Right lung (tissue), 2 donors: ENCODE measurements at regions not wholly inside any gene's neighbourhood (a gene's known extent, or its start where the extent isn't known, plus 50 kb on each side); places are given as distances from the start of the nearest gene placed in this dataset.

Experiments used
- DNase-seq, 2 donors: peaks; one replicate each; pipeline ENCODE4 v3.0.0-alpha.2; 2013

DNA sequence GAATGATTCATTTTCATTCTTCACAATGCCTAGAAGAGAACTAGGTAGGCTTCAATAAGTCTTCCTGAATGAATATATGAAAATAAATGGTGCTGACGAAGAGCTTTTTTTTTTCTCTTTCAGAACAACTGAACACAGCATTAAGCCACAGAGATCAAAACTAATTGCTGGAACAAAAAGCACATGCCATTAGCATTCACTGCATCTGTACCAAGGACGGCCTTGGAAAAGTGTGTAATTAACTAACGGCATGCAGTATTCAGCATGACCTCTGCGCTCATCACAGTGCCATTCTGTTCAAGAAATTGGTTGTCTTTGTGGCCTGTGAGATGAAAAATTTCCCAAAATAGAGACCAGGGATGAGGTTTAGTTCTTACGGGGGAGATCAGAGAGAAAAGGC is 99.3 kb downstream of the NUDT12 start:
- DNase-seq = no peak

DNA sequence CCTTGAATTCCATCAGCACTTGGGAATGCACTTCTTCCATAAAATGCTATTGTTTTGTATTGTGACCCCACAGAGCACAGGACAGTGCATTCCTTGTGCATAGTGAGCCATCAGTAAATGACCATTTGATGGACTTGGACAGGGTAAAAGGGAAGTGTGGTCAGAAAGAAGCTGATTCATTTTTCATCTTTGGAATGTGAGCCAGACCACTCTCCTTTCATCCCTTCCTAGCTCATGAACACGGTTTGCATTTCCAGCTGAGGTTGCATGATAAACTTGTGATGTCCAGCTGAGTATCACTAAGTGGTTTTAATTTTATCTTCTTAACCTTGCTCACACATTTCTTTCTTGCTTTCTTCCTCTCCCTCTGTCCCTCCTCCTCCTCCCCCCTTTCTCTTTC is 101.3 kb downstream of the NUDT12 start:
- no peak for DNase-seq

DNA sequence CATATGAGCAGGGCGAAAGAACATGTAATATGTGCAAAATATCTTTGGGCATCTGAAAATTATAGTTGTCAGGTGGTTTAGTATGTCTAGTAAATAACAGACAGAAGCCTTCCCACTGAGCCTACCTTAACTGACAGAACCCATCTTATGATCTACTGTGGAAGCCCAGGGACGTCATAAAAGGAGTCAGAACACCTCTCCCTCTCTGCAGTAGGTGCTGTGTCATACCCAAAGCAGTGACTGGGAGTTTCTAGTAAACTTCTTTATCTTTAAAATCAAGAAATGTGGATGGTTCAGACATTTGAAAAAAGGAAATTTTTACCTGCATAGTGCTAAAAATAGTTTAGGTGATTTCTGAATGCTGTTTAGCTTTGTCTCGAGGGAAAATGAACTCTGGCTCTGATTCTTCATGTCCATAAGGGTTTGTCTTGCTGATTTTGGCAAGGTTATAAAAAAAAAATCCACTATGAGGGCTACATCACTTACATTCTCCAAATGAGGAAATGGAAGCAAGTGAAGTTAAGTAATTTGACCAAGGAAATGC is 104.0 kb downstream of the NUDT12 start:
- DNase-seq = no peak

DNA sequence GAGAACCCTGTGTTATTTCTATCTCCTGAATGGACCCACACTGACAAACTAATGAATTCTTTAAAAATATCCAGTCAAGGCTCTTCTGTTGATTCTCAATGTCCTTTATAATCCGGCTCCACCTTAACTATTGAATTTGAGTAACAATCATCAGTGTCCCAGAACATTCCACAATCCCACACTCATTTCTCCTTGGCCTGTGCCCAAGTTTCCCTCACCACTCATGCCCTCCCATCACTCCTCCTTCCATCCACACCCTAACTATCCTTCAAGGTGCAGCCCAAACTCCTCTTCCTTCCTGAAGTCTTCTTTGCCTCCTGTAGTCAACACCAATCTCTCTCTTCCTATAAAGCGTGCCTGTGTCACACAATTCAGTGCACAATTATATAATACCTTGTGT is 106.1 kb downstream of the NUDT12 start:
- no peak for DNase-seq

DNA sequence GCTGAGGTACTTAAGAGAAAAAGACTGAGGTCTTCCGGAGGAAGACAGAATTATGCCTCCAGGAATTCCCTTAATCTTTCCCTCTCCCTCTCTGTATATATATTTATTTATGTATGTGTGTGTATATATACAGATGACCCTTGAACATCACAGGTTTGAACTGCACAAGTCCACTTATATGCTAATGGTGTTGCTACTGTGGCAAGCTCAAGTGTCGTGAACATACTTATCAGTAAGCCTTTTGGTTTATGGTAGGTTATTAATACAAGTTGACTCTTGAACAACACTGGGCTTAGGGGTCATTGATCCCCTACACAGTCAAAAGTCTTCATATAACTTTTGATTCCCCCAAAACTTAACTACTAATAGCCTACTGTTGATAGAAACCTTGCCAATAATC is 106.8 kb downstream of the NUDT12 start:
- no peak for DNase-seq

DNA sequence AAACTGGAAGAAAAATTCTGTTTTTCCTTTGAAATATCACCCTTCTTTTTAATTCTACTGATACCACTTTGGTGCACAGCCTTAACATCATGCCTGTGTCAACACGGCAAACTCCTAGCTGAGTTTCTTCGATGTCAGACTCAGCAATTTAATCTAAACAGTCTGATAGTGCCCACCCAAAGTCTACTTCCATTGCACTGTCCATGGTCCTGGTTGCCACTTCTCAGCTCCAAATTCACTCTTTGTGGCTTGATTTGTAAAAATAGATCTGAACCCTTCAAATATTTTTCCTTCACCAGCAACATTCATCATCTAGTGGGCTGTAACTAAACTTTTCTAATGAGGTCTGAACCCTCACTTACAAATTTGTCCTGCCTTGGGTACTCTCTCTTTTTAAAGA is 107.8 kb downstream of the NUDT12 start:
- DNase-seq = no peak

DNA sequence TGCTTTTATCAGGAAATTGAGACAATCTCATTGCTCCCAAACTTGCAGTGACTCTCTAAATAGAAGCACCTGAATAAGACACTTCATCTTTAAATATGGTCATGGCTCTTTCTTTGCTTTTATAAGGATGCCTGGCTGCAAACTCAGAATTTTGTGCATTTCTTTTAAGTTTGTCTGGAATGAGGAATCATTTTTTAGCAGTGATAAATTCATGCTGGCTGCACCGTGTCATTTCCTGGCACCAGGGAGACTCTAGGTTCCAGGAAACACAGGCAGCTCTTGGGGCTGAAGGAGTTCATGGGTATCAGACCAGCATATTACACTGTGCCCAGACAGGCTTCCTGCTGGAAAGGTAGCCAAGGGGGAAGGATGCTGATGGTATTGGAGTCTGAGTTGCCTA is 109.9 kb downstream of the NUDT12 start:
- DNase-seq = no peak

DNA sequence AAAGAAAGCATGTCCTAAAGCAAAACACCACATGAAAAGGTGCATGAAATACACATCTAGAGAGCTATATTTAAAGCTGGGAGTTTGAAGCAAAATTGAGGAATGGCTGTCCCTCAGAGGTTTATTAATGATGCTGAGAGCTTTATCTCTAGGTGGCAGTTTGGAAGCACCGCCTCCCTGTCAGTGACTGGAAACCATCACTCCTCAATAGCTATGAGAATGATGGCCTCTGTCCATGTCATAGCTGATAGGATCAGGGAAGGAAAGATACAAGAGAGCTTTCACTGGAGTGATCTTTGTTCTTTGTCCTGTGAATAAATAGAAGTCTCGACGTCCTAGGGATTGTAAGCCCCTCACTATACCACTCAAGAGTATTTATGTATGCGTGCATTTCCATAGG is 110.5 kb downstream of the NUDT12 start:
- no peak for DNase-seq

DNA sequence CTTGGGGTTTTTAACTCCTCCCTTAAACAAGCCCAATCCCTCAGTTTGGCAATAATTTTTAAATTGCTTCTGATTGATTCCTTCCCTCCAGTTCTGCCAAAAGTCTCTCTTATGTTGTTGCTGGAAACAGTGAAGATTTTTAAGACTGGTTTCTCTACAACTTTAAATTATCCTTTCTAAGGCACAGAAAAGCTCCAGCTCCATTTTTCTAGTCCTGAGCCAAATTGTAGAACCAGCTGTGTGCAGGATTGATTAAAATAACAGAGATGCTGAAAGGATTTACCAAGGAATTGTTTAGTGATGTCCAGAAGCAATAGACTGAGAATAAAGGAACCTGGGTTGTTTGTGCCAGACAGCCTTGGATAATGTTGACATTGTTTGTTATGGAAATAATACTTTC is 111.3 kb downstream of the NUDT12 start:
- no peak for DNase-seq

DNA sequence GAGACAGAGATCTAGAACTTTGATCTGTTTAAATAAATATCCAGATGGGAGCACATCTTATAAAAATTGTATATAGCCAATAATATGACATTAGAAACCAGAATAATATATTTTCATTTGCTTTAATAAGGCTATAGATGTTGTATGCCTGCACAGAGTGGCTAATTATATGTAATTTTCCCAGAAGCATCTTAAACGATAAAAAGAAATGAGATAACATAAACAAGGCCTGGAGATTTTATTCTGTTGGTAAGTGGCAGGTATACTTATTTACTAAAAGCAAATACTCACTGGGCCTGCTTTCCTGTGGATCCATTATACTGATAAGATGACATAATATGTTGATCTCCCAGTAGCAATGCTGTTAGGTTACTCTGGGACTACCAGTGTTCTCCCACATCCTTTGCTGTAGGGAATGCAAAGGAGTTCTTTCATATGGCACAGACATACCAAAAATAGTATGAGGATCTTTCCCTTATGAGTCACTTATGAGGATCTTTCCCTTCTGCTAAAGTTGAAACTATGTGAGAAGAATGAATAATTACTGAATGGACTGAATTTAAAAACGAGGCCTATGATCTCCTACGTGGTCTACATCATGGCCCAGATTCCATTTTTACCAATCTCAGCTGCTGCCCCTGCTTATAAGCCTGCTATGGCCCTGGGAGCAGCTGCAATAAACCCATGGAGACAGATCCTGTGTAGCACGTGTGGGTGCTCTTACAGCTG is 112.1 kb downstream of the NUDT12 start:
- no peak for DNase-seq

DNA sequence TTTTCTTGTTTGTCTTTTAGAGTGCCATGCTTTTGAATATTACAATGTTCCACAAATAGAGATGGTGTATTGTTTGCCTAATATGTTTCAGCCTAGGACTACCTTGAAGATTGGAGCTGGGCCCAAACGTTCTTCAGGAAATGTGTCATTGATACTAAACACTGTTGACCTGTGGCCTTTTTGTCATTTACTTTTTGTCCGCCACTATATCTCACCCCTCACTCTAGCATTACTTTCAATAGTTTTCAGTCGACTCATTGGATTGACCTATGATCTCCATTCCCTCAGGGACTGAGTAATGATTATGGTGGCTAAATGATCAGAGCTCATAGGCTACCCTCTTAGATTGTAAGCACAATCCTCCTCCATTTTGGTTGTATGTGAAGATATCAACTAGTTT is 115.8 kb downstream of the NUDT12 start:
- DNase-seq = no peak

DNA sequence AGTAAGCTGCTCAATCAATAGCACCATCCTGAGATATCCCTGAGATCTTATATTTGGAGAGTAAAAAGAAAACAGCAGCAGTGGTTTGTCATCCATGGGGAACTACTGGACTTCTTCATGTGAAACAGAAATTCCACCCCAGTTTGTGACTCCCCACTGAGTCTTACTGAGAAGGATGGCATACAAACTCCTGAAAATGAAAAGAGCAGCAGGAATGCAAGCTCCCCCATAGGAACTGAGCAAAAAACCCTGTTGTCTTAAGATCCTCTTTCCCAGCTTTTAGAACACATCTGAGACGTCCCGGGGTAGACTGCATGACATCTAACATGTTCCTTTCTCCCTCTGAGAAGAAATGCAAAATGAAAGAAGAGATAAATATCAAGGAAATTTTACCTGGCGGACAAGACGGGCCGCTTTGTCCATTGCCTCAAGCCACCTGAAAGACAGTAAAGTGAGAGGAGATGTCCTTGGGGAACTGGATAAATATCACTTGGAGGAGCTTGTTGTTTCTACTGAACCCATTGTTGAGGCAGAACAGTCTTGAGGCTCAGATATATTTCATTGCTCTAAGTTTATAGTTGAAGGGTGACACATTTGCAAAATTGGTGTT is 117.1 kb downstream of the NUDT12 start:
- DNase-seq = no peak

DNA sequence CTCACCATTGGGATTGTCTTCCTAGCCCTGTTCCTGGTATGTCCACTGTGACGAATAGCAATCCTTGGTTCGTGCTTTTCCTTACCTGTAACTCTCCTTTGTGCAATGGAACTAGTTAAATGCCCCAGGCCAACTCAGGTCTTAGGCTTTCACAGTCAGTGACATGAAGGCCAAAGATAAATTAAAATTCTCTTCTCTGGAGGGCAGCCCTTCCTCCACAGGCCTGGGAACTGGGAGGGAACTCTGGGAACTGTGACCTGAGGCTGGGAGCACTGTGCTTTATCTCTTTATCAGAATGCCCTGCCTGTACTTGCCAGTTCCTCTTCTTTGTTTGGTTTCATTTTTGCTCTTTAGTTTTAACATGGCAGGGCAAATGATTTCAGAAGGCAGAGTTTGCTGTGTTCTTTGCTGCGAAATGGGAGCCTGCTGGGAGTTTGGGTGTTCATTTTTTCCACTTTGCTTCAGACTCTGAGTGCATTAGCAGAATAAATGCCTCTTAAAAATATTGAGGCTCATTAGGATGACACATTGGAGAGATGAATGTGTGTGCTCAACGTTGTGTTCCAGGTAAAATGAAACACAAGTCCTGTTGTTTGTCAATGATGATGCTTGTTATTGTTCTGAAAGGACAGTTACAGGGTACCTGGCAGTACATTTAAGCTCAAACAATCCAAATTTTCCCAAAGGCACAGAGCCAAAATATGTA is 118.1 kb downstream of the NUDT12 start:
- DNase-seq = no peak

DNA sequence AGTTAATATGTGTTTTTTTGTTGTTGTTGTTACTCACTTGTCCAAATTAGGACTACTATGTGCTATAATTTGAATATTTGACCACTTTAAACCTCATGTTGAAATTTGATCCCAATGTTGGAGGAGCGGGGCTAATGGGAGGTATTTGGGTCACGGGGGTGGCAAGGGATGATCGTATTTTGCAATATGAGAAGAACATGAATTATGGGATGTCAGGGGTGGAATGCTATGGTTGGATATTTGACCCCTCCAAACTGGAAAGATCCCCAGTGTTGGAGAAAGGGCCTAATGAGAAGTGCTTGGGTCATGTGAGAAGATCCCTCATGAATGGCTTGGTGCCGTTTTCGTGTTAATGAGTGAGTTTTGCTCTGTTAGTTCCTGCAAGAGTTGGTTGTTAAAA is 119.8 kb downstream of the NUDT12 start:
- DNase-seq = no peak

DNA sequence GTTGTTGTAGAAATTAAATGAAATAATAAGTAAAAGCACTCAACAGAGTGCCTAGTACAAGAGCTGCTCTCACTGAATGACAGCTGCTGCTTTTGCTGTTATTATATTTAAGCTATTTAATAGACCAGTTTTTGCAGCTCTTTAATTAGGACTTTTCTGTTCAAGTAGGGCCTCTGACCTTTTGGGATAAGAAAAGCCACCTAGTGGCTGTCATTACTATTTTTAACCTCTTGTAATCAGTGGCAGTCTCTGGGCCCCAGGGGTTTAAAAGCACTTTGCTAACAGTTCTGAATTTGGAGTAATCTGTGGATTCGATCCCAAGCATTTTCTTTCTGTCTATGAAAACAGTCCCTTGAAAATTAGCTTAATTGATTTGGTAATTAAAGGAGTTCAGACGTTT is 121.1 kb downstream of the NUDT12 start:
- no peak for DNase-seq

DNA sequence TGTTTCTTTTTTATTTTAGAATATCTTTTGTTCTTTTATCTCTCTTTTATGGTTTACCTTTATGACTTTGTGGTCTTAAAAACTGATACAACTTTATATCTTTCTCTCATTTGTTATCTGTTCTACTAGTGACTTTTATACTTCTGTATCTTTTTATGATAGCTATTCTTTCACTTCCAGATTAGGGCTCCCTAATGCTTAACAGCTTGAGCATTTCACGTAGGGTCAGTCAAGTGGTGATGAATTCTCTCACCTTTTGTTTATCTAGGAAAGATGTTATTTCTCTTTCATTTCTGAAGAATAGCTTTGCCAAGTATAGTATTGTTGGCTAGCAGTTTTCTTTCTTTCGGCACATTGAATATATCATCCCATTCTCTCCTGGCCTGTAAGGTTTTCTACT is 123.6 kb downstream of the NUDT12 start:
- no peak for DNase-seq

DNA sequence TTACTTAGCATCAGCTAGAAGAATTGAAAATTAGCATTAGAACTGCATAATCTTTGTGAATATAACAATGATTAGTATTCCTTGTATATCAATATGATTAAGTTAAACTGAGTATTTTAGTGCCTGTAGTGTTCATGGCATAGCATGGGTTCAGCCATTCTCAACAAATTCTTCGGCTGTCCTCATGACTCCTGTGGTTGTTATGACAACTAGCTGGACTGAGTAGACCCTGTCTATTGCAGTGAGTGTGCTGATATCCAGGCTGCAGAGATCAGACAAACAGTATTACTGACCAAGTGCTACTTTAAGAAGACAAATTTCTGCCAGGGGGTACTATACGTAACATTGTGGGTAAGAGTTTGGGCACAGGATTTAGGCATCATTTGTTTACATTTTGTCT is 125.9 kb downstream of the NUDT12 start:
- no peak for DNase-seq

DNA sequence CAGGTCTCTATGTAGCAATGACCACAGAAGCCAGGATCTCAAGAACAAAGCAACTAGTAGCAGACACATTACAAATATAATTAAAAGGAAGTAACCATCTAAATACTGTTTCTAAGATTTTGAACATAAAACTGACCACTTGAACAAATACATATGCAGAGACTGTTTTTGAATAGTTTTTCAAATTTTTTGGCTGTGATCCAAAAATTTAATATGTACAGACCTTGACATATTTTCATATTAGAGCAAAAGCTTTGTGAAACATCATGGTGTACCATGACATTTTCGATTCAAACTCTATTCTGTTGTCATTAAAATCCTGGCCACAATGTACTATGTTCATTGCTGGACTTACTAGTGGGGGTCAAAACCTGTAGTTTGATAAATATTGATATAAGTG is 126.5 kb downstream of the NUDT12 start:
- no peak for DNase-seq

DNA sequence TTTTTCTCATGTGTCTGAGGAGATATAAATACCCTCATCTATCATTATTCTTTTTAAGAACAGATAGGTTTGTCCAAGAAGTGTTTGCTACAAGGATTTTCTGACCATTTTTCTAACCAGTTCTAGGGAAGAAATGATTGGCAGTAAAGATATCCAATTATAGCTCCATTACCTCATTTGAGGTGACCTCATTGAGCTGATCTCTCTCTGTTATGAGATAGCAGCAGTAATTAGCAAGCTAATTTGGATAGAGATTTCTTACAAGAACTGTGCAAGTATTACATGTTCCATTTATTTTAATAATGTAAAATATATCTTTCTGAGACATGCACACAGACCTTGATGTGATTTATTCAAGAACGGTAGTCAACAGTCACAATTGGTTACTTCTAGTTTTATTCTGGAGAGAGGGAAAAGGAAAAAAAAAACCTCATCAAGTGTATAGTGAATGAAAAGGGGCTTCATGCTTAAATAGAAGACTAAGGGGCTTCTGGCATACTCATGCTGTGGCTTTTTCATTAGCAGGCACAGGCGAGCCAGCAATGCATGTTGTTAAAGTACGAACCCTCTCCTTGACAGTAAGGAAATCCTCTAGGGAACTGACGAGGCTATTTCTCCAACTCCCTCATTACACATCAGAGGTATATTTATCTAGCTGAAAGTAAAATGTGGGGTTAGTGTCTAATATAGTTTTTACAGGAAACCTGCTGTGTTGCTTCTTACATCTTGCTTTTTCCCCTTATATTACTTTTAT is 127.3 kb downstream of the NUDT12 start:
- no peak for DNase-seq

DNA sequence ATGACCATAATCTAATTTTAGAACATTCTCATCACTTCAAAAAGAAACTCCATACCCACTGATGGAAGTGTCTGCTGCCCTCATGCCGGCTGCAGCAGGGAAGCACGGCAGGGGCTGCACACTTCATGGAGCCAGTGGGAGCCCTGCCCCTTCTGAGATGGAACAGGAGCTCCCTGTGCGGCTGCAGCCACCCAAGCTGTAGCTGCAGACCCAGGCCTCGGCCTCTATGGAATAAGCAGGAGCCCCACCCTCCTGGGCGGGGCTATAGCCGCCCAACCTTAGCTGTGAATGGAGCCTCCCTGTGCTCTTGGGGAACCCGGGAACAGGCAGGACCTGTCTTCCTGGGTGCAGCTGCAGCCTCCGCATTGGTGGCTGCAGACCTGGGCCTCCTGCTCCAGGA is 128.5 kb downstream of the NUDT12 start:
- no peak for DNase-seq

DNA sequence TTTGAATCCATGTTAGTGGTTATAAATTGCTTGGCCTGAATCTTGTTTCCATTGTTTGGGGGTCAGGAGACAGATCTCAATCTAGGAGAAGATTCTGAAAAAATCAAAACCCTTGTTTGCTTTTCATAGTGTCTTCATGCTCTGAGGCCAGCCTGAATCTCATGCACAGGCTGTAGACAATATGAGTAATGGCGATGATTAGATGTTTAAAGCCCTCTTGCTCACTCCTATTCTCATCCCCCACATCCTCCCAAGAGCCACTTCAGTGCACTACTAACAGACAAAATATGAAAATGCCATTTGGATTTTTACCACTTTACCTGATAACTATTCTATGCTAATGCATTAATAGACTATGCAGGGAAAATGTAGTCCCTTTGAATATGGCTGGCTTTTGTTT is 129.4 kb downstream of the NUDT12 start:
- no peak for DNase-seq

DNA sequence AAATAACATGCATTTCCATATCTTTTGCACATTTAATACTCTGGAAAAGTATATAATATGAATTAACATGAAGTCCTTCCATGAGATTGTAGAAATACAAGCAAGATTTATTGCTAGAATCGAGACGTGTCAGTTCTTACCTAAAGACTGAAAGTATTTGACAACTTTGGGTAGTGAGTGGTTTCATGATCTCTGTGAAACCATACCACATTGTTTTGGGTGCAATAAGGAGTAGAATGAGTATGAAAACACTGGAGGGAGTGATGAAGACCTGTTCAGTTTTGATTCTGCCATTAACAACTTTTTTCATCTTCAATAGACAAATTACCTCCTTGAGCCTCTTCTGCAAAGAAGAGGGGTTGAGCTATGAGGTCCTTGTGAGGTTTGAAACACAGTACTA is 133.7 kb downstream of the NUDT12 start:
- DNase-seq = no peak
